IPS-18c (cell line): ENCODE measurements at regions not wholly inside any gene's neighbourhood (a gene's known extent, or its start where the extent isn't known, plus 50 kb on each side); places are given as distances from the start of the nearest gene placed in this dataset.

Source experiments
- H3K4me3 ChIP-seq: 2 replicates; pipeline ENCODE4 v1.7.0; 2013; ENCODE audit warnings: low read depth, mild to moderate bottlenecking, low read length, moderate library complexity; ENCODE audit not compliant: insufficient read depth
- H3K9me3 ChIP-seq: one replicate; pipeline ENCODE4 v1.6.1; 2013; ENCODE audit warnings: mild to moderate bottlenecking, low read length, moderate library complexity; ENCODE audit not compliant: control insufficient read depth, insufficient read depth

GRCh38 chr2:176960736-176961520 lies 251.7 kb upstream of the HNRNPA3 start:
- Histone ChIP-seq H3K9me3 (no peaks in the 10 kb centered on the region), H3K4me3 (no peak overlapping the region)

- H3K9me3 ChIP-seq, result no peaks in the 10 kb centered on the region
- H3K4me3 ChIP-seq, result no peak overlapping the region
Observed at GRCh38 chr2:176961775-176962619, 250.6 kb upstream of the HNRNPA3 start.

GRCh38 chr2:176963568-176964287 lies 248.9 kb upstream of the HNRNPA3 start:
- H3K4me3 ChIP-seq, result no peak overlapping the region

GRCh38 chr2:176967911-176968450 lies 244.6 kb upstream of the HNRNPA3 start:
- Histone ChIP-seq H3K9me3 (no peaks in the 10 kb centered on the region), H3K4me3 (no peak overlapping the region)

More at GRCh38 chr2:176963568-176964287, 248.9 kb upstream of the HNRNPA3 start:
- H3K9me3 ChIP-seq, result no peaks in the 10 kb centered on the region

GRCh38 chr2:176969642-176970359 lies 242.8 kb upstream of the HNRNPA3 start:
- no peaks in the 10 kb centered on the region for H3K9me3 ChIP-seq
- H3K4me3 ChIP-seq, result no peak overlapping the region

GRCh38 chr2:176976736-176977685 lies 235.6 kb upstream of the HNRNPA3 start:
- Histone ChIP-seq H3K9me3 (no peaks in the 10 kb centered on the region), H3K4me3 (no peak overlapping the region)

- no peak overlapping the region for H3K4me3 ChIP-seq
- H3K9me3 ChIP-seq, result no peaks in the 10 kb centered on the region
Observed at GRCh38 chr2:176978921-176979320, 233.7 kb upstream of the HNRNPA3 start.

- Histone ChIP-seq H3K9me3 (no peaks in the 10 kb centered on the region), H3K4me3 (no peak overlapping the region)
Observed at GRCh38 chr2:176979981-176980710, 232.4 kb upstream of the HNRNPA3 start.

GRCh38 chr2:176984987-176985386 lies 227.6 kb upstream of the HNRNPA3 start:
- no peak overlapping the region for H3K4me3 ChIP-seq

GRCh38 chr2:176985871-176986270 lies 226.7 kb upstream of the HNRNPA3 start:
- no peaks in the 10 kb centered on the region for H3K9me3 ChIP-seq
- no peak overlapping the region for H3K4me3 ChIP-seq

More at GRCh38 chr2:176984987-176985386, 227.6 kb upstream of the HNRNPA3 start:
- no peaks in the 10 kb centered on the region for H3K9me3 ChIP-seq

GRCh38 chr2:176986487-176986886 lies 226.1 kb upstream of the HNRNPA3 start:
- no peak overlapping the region for H3K4me3 ChIP-seq

GRCh38 chr2:176991411-176991810 lies 221.2 kb upstream of the HNRNPA3 start:
- Histone ChIP-seq H3K9me3 (no peaks in the 10 kb centered on the region), H3K4me3 (no peak overlapping the region)

More at GRCh38 chr2:176986487-176986886, 226.1 kb upstream of the HNRNPA3 start:
- H3K9me3 ChIP-seq, result no peaks in the 10 kb centered on the region

- no peak overlapping the region for H3K4me3 ChIP-seq
- no peaks in the 10 kb centered on the region for H3K9me3 ChIP-seq
Observed at GRCh38 chr2:176997074-176997791, 215.4 kb upstream of the HNRNPA3 start.

- Histone ChIP-seq H3K9me3 (no peaks in the 10 kb centered on the region), H3K4me3 (no peak overlapping the region)
Observed at GRCh38 chr2:176997792-176998169, 214.8 kb upstream of the HNRNPA3 start.

- no peak overlapping the region for H3K4me3 ChIP-seq
Observed at GRCh38 chr2:176999301-176999700, 213.3 kb upstream of the HNRNPA3 start.

More at GRCh38 chr2:176999301-176999700, 213.3 kb upstream of the HNRNPA3 start:
- H3K9me3 ChIP-seq, result no peaks in the 10 kb centered on the region
